ENCODE measurements at regions not wholly inside any gene's neighbourhood (a gene's known extent, or its start where the extent isn't known, plus 50 kb on each side); places are given as distances from the start of the nearest gene placed in this dataset.

DNA sequence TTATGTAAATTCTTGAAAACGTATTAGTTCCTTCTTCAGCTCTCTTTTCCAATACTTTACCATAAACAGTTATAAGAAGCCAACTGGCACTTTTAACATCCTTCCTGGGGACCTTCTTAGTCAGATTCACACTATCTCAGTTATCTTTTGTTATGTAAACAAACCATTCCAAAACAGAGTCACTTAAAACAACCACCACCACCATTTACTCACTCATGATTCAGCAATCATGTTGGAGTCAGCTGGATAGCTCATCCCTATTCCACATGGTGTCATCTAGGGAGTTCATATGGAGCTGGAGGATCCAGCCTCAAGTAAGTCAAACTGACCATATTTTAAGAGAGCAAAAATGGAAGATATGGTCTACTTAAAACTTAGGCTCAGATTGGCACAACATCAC is 240.3 kb upstream of the IRX3 start:
- Histone ChIP-seq H3K27ac (ENCODE audit: low read depth, low read length) (no peak overlapping the region), H3K4me1 (ENCODE audit: control insufficient read depth, insufficient read depth, low read length) (no peaks in the 10 kb centered on the region), H3K36me3 (ENCODE audit: control insufficient read depth, insufficient read depth, low read length) (no peaks in the 10 kb centered on the region), H3K9me3 (ENCODE audit: control insufficient read depth, insufficient read depth, low read length) (no peaks in the 10 kb centered on the region), H3K27me3 (ENCODE audit: control insufficient read depth, insufficient read depth, low read length) (no peaks in the 10 kb centered on the region), H3K4me3 (ENCODE audit: low read depth, low read length) (no peak overlapping the region)
- no CpG with 5 or more reads among the region's 1 CpG for WGBS (ENCODE audit: insufficient coverage)
- DNase-seq (ENCODE audit: low read depth in 4 of 6, low spot score in 6 of 6) = no peak

- H3K9me3 ChIP-seq (ENCODE audit: control insufficient read depth, insufficient read depth, low read length) = no peaks in the 10 kb centered on the region
- no peaks in the 10 kb centered on the region for H3K36me3 ChIP-seq (ENCODE audit: control insufficient read depth, insufficient read depth, low read length)
- DNase-seq (ENCODE audit: low read depth in 4 of 6, low spot score in 6 of 6) = no peak
- WGBS (ENCODE audit: insufficient coverage) = 100% methylated on average over 1 of the region's 1 CpG
- H3K4me3 ChIP-seq (ENCODE audit: low read depth, low read length) = no peak overlapping the region
- no peaks in the 10 kb centered on the region for H3K4me1 ChIP-seq (ENCODE audit: control insufficient read depth, insufficient read depth, low read length)
- H3K27me3 ChIP-seq (ENCODE audit: control insufficient read depth, insufficient read depth, low read length) = no peaks in the 10 kb centered on the region
- H3K27ac ChIP-seq (ENCODE audit: low read depth, low read length) = no peak overlapping the region
Measured at GRCh38 chr16:54526087-54526486, 239.5 kb upstream of the IRX3 start.

GRCh38 chr16:54525104-54525503 is 238.5 kb upstream of the IRX3 start:
- H3K36me3 ChIP-seq (ENCODE audit: control insufficient read depth, insufficient read depth, low read length) = no peaks in the 10 kb centered on the region
- no peaks in the 10 kb centered on the region for H3K4me1 ChIP-seq (ENCODE audit: control insufficient read depth, insufficient read depth, low read length)
- H3K27me3 ChIP-seq (ENCODE audit: control insufficient read depth, insufficient read depth, low read length) = no peaks in the 10 kb centered on the region
- no peak for DNase-seq (ENCODE audit: low read depth in 4 of 6, low spot score in 6 of 6)
- H3K27ac ChIP-seq (ENCODE audit: low read depth, low read length) = no peak overlapping the region
- no peaks in the 10 kb centered on the region for H3K9me3 ChIP-seq (ENCODE audit: control insufficient read depth, insufficient read depth, low read length)
- 71% methylated on average over 1 of the region's 4 CpGs for WGBS (ENCODE audit: insufficient coverage)
- no peak overlapping the region for H3K4me3 ChIP-seq (ENCODE audit: low read depth, low read length)

DNA sequence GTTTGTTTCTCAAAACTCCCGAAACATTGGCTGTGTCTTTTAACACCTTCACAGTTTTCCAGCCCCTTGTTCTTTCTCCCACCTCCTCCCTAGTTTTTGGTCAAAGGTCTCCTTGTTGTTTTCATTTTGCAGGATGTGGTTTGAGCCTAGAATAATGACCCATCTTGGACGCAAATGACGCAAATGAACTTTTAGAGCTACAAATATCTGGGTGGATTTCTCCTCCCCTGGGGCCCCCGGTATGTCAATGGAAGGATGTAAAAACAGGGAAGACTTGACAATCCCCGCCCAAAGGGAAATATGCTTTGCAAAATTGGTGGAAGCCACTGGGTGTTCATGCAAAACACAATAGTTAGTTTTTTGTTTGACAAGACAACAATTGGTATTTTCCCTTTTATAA is 236.0 kb upstream of the IRX3 start:
- no peak for DNase-seq (ENCODE audit: low read depth in 4 of 6, low spot score in 6 of 6)
- H3K27me3 ChIP-seq (ENCODE audit: control insufficient read depth, insufficient read depth, low read length) = no peaks in the 10 kb centered on the region
- no peak overlapping the region for H3K4me3 ChIP-seq (ENCODE audit: low read depth, low read length)
- no peaks in the 10 kb centered on the region for H3K9me3 ChIP-seq (ENCODE audit: control insufficient read depth, insufficient read depth, low read length)
- no peak overlapping the region for H3K27ac ChIP-seq (ENCODE audit: low read depth, low read length)
- no peaks in the 10 kb centered on the region for H3K36me3 ChIP-seq (ENCODE audit: control insufficient read depth, insufficient read depth, low read length)
- H3K4me1 ChIP-seq (ENCODE audit: control insufficient read depth, insufficient read depth, low read length) = no peaks in the 10 kb centered on the region
- 82% methylated on average over 2 of the region's 5 CpGs for WGBS (ENCODE audit: insufficient coverage)

- no peaks in the 10 kb centered on the region for H3K27me3 ChIP-seq (ENCODE audit: control insufficient read depth, insufficient read depth, low read length)
- DNase-seq (ENCODE audit: low read depth in 4 of 6, low spot score in 6 of 6) = no peak
- no peaks in the 10 kb centered on the region for H3K9me3 ChIP-seq (ENCODE audit: control insufficient read depth, insufficient read depth, low read length)
- no peak overlapping the region for H3K4me3 ChIP-seq (ENCODE audit: low read depth, low read length)
- no peak overlapping the region for H3K27ac ChIP-seq (ENCODE audit: low read depth, low read length)
- WGBS (ENCODE audit: insufficient coverage) = no CpG with 5 or more reads among the region's 2 CpGs
- no peaks in the 10 kb centered on the region for H3K4me1 ChIP-seq (ENCODE audit: control insufficient read depth, insufficient read depth, low read length)
- no peaks in the 10 kb centered on the region for H3K36me3 ChIP-seq (ENCODE audit: control insufficient read depth, insufficient read depth, low read length)
Measured at GRCh38 chr16:54521327-54521726, 234.7 kb upstream of the IRX3 start.

- no peak overlapping the region for H3K4me3 ChIP-seq (ENCODE audit: low read depth, low read length)
- H3K36me3 ChIP-seq (ENCODE audit: control insufficient read depth, insufficient read depth, low read length) = no peaks in the 10 kb centered on the region
- H3K27me3 ChIP-seq (ENCODE audit: control insufficient read depth, insufficient read depth, low read length) = no peaks in the 10 kb centered on the region
- DNase-seq (ENCODE audit: low read depth in 4 of 6, low spot score in 6 of 6) = no peak
- no peaks in the 10 kb centered on the region for H3K4me1 ChIP-seq (ENCODE audit: control insufficient read depth, insufficient read depth, low read length)
- 83% methylated on average over 2 of the region's 4 CpGs for WGBS (ENCODE audit: insufficient coverage)
- no peaks in the 10 kb centered on the region for H3K9me3 ChIP-seq (ENCODE audit: control insufficient read depth, insufficient read depth, low read length)
- no peak overlapping the region for H3K27ac ChIP-seq (ENCODE audit: low read depth, low read length)
Measured at GRCh38 chr16:54519161-54519695, 232.6 kb upstream of the IRX3 start.

DNA sequence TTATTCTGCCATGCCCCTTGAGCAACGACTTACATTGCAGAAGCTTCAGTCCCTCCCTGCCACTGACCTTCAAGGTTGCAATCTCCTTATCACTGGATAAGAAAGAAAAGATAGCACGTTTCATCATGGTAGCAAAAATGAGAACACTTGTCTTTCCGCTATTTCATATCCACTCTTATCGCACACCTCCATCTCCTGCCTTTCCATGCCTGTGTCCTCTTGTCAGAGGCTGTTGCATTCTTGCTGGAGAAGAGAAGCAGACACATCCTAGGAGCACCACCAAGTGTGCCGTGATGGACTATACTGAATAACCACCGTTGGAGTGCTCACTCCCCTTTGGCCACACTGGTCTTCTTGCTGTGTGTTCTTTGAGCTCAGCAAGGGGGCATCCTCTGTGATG is 230.6 kb upstream of the IRX3 start:
- H3K27ac ChIP-seq (ENCODE audit: low read depth, low read length) = no peak overlapping the region
- no peaks in the 10 kb centered on the region for H3K36me3 ChIP-seq (ENCODE audit: control insufficient read depth, insufficient read depth, low read length)
- H3K4me3 ChIP-seq (ENCODE audit: low read depth, low read length) = no peak overlapping the region
- H3K27me3 ChIP-seq (ENCODE audit: control insufficient read depth, insufficient read depth, low read length) = peaks cover 14% of the 10 kb centered on the region
- WGBS (ENCODE audit: insufficient coverage) = 49% methylated on average over 4 of the region's 6 CpGs
- no peak for DNase-seq (ENCODE audit: low read depth in 4 of 6, low spot score in 6 of 6)
- H3K4me1 ChIP-seq (ENCODE audit: control insufficient read depth, insufficient read depth, low read length) = peaks cover 8% of the 10 kb centered on the region
- H3K9me3 ChIP-seq (ENCODE audit: control insufficient read depth, insufficient read depth, low read length) = no peaks in the 10 kb centered on the region

GRCh38 chr16:54512467-54512995 is 225.9 kb upstream of the IRX3 start:
- WGBS (ENCODE audit: insufficient coverage) = 56% methylated on average over 5 of the region's 16 CpGs
- Histone ChIP-seq H3K4me1 (ENCODE audit: control insufficient read depth, insufficient read depth, low read length) (peaks cover 14% of the 10 kb centered on the region), H3K27me3 (ENCODE audit: control insufficient read depth, insufficient read depth, low read length) (peaks cover 32% of the 10 kb centered on the region), H3K27ac (ENCODE audit: low read depth, low read length) (no peak overlapping the region), H3K36me3 (ENCODE audit: control insufficient read depth, insufficient read depth, low read length) (no peaks in the 10 kb centered on the region), H3K4me3 (ENCODE audit: low read depth, low read length) (no peak overlapping the region), H3K9me3 (ENCODE audit: control insufficient read depth, insufficient read depth, low read length) (no peaks in the 10 kb centered on the region)
- peak in 2 of 6 donors; percentile 29 to 30 for DNase-seq (ENCODE audit: low read depth in 4 of 6, low spot score in 6 of 6)

DNA sequence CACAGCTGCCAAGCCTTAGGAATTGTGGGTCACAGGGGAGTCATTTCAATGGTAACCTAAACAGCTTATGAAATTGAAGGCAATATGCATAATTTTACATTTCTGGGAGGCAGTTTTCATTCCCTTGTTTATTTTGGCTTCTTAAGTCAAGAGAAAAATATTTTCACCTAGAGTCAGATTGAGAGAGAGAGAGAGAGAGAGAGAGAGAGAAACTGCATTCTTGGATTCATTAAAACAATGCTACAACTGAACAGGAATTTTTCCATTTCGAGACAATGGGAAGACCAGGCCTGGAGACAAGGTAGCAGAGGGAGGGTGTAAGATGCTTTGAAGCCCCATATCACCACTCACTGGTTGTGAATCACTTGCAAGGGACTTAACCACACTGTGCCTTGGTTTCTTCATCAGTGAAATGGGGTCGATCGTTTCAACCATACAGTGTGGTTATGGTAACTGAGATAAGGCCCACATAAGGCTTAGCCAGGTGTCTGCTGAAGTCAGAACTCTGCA is 224.7 kb upstream of the IRX3 start:
- Histone ChIP-seq H3K27ac (ENCODE audit: low read depth, low read length) (no peak overlapping the region), H3K4me1 (ENCODE audit: control insufficient read depth, insufficient read depth, low read length) (peaks cover 25% of the 10 kb centered on the region), H3K9me3 (ENCODE audit: control insufficient read depth, insufficient read depth, low read length) (no peaks in the 10 kb centered on the region), H3K27me3 (ENCODE audit: control insufficient read depth, insufficient read depth, low read length) (peaks cover 36% of the 10 kb centered on the region), H3K36me3 (ENCODE audit: control insufficient read depth, insufficient read depth, low read length) (no peaks in the 10 kb centered on the region), H3K4me3 (ENCODE audit: low read depth, low read length) (no peak overlapping the region)
- peak in 1 of 6 donors; percentile 33 for DNase-seq (ENCODE audit: low read depth in 4 of 6, low spot score in 6 of 6)
- WGBS (ENCODE audit: insufficient coverage) = 94% methylated on average over 2 of the region's 3 CpGs

DNA sequence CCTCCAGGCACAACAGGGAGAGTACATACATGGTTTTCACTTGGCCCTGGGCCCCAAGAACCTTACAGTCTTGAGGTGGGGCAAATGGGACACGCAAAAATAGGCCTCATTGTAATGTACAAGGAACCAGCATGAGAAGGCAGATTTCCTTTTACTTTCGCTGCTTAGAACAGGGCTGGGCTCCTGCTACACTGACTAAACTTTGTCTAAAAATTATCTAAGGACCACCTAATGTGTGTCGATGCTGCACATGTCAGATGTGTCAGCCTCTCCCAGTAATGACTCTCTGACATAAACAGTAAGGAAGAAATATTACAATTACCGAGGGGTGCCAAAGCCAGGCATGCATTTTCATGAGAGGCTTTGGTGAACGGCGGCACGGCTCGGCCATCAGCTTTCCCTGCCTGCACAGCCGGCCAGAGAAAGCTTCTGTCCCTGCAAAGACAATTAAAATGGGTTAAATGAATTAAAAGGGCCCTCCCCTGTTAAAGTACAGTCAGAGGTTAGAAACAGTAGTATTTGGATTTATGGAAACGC is 224.2 kb upstream of the IRX3 start:
- no peaks in the 10 kb centered on the region for H3K9me3 ChIP-seq (ENCODE audit: control insufficient read depth, insufficient read depth, low read length)
- DNase-seq (ENCODE audit: low read depth in 4 of 6, low spot score in 6 of 6) = peak in 1 of 6 donors; percentile 50
- no peak overlapping the region for H3K27ac ChIP-seq (ENCODE audit: low read depth, low read length)
- peaks cover 25% of the 10 kb centered on the region for H3K4me1 ChIP-seq (ENCODE audit: control insufficient read depth, insufficient read depth, low read length)
- peaks cover 36% of the 10 kb centered on the region for H3K27me3 ChIP-seq (ENCODE audit: control insufficient read depth, insufficient read depth, low read length)
- H3K36me3 ChIP-seq (ENCODE audit: control insufficient read depth, insufficient read depth, low read length) = no peaks in the 10 kb centered on the region
- H3K4me3 ChIP-seq (ENCODE audit: low read depth, low read length) = no peak overlapping the region
- WGBS (ENCODE audit: insufficient coverage) = 39% methylated on average over 10 of the region's 10 CpGs

Measured in spinal cord (tissue), 9 donors.